WTC11 (cell line): ENCODE measurements at regions not wholly inside any gene's neighbourhood (a gene's known extent, or its start where the extent isn't known, plus 50 kb on each side); places are given as distances from the start of the nearest gene placed in this dataset.

Source experiments
- FOXK1 ChIP-seq: sonication (generic); formaldehyde crosslinking; IDR thresholded peaks from 2 replicates; pipeline ENCODE4 v1.8.0; 2022; ENCODE audit warnings: mild to moderate bottlenecking, moderate library complexity, missing genetic modification reagents
- ZNF121 ChIP-seq: sonication (generic); formaldehyde crosslinking; IDR thresholded peaks from 2 replicates; pipeline ENCODE4 v1.8.0; 2023; ENCODE audit warnings: missing genetic modification reagents
- TF ChIP-seq, protein P1 (sequence below): sonication (generic); formaldehyde crosslinking; IDR thresholded peaks from 2 replicates; pipeline ENCODE4 v1.8.1; 2022; ENCODE audit warnings: low read depth, missing genetic modification reagents, borderline replicate concordance
- TF ChIP-seq, protein P2 (sequence below): sonication (generic); formaldehyde crosslinking; IDR thresholded peaks from 2 replicates; pipeline ENCODE4 v1.8.1; 2023; ENCODE audit warnings: mild to moderate bottlenecking, missing genetic modification reagents, borderline replicate concordance
- TF ChIP-seq, protein P3 (sequence below): fragments of 200-600 bp; IDR thresholded peaks from 2 replicates; pipeline ENCODE4 v1.8.0; 2022; ENCODE audit warnings: antibody characterized with exemption
- TF ChIP-seq, protein P4 (sequence below): sonication (generic); formaldehyde crosslinking; IDR thresholded peaks from 2 replicates; pipeline ENCODE4 v1.8.0; 2023; ENCODE audit warnings: missing genetic modification reagents

DNA sequence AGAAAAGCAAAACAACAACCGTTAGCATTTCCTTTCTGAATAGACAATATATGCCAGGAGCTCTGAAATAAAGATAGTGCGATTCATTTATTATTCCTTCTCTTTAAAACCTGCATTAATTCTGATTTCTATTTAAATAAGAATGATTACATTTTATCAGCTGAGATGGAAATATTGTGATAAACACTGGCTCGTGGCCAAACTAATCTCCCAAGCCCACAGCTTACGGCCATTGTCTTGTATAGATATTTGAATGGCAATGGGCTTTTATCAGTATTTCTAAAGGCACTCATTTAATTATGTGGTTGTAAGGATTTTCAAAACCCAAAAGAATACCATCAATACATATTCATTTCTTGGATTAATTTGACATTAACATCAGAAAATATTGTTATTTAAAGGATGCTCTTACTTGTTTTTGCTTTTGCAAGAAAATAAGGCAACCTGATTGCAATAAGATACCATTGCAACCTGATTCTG, 123.7 kb upstream of the IRX5 start:
- TF ChIP-seq, protein P1, sequence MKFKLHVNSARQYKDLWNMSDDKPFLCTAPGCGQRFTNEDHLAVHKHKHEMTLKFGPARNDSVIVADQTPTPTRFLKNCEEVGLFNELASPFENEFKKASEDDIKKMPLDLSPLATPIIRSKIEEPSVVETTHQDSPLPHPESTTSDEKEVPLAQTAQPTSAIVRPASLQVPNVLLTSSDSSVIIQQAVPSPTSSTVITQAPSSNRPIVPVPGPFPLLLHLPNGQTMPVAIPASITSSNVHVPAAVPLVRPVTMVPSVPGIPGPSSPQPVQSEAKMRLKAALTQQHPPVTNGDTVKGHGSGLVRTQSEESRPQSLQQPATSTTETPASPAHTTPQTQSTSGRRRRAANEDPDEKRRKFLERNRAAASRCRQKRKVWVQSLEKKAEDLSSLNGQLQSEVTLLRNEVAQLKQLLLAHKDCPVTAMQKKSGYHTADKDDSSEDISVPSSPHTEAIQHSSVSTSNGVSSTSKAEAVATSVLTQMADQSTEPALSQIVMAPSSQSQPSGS = no peak
- TF ChIP-seq, protein P2, sequence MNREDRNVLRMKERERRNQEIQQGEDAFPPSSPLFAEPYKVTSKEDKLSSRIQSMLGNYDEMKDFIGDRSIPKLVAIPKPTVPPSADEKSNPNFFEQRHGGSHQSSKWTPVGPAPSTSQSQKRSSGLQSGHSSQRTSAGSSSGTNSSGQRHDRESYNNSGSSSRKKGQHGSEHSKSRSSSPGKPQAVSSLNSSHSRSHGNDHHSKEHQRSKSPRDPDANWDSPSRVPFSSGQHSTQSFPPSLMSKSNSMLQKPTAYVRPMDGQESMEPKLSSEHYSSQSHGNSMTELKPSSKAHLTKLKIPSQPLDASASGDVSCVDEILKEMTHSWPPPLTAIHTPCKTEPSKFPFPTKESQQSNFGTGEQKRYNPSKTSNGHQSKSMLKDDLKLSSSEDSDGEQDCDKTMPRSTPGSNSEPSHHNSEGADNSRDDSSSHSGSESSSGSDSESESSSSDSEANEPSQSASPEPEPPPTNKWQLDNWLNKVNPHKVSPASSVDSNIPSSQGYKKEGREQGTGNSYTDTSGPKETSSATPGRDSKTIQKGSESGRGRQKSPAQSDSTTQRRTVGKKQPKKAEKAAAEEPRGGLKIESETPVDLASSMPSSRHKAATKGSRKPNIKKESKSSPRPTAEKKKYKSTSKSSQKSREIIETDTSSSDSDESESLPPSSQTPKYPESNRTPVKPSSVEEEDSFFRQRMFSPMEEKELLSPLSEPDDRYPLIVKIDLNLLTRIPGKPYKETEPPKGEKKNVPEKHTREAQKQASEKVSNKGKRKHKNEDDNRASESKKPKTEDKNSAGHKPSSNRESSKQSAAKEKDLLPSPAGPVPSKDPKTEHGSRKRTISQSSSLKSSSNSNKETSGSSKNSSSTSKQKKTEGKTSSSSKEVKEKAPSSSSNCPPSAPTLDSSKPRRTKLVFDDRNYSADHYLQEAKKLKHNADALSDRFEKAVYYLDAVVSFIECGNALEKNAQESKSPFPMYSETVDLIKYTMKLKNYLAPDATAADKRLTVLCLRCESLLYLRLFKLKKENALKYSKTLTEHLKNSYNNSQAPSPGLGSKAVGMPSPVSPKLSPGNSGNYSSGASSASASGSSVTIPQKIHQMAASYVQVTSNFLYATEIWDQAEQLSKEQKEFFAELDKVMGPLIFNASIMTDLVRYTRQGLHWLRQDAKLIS (CRISPR knock-in tag) = no peak
- TF ChIP-seq, protein P3, sequence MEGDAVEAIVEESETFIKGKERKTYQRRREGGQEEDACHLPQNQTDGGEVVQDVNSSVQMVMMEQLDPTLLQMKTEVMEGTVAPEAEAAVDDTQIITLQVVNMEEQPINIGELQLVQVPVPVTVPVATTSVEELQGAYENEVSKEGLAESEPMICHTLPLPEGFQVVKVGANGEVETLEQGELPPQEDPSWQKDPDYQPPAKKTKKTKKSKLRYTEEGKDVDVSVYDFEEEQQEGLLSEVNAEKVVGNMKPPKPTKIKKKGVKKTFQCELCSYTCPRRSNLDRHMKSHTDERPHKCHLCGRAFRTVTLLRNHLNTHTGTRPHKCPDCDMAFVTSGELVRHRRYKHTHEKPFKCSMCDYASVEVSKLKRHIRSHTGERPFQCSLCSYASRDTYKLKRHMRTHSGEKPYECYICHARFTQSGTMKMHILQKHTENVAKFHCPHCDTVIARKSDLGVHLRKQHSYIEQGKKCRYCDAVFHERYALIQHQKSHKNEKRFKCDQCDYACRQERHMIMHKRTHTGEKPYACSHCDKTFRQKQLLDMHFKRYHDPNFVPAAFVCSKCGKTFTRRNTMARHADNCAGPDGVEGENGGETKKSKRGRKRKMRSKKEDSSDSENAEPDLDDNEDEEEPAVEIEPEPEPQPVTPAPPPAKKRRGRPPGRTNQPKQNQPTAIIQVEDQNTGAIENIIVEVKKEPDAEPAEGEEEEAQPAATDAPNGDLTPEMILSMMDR = no peak
- no peak for TF ChIP-seq ZNF121 (CRISPR knock-in tag)
- no peak for TF ChIP-seq FOXK1
- TF ChIP-seq, protein P4, sequence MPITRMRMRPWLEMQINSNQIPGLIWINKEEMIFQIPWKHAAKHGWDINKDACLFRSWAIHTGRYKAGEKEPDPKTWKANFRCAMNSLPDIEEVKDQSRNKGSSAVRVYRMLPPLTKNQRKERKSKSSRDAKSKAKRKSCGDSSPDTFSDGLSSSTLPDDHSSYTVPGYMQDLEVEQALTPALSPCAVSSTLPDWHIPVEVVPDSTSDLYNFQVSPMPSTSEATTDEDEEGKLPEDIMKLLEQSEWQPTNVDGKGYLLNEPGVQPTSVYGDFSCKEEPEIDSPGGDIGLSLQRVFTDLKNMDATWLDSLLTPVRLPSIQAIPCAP = no peak
